ENCODE measurements at regions not wholly inside any gene's neighbourhood (a gene's known extent, or its start where the extent isn't known, plus 50 kb on each side); places are given as distances from the start of the nearest gene placed in this dataset.

GRCh38 chr2:2848198-2848597 lies 517.1 kb upstream of the MYT1L start (continued):
- TF ChIP-seq ARNTL (CRISPR knock-in tag; IDR thresholded peaks at IDR 0.05; ENCODE audit: borderline replicate concordance, low read depth) (no peak), ZC3H10 (CRISPR knock-in tag; IDR thresholded peaks at IDR 0.05) (no peak), ZFP30 (CRISPR knock-in tag; IDR thresholded peaks at IDR 0.05) (no peak), ESRRG (CRISPR knock-in tag; IDR thresholded peaks at IDR 0.05) (no peak), ISL1 (CRISPR knock-in tag; IDR thresholded peaks at IDR 0.05) (no peak), OSR1 (CRISPR knock-in tag; IDR thresholded peaks at IDR 0.05) (no peak), PPARA (CRISPR knock-in tag; IDR thresholded peaks at IDR 0.05; ENCODE audit: borderline replicate concordance) (no peak)

- peak; percentile 52 for ATAC-seq
- TF ChIP-seq PPARA (CRISPR knock-in tag; IDR thresholded peaks at IDR 0.05; ENCODE audit: borderline replicate concordance) = no peak
- TF ChIP-seq TCF4 (CRISPR knock-in tag; IDR thresholded peaks at IDR 0.05; ENCODE audit: borderline replicate concordance) = peak; percentile 52; the same call in 1 of the 2 replicates
- no peak for TF ChIP-seq ZFP3 (CRISPR knock-in tag; IDR thresholded peaks at IDR 0.05)
- 0 out of 2 replicates have a peak, but pooled peaks have one; percentile 13 for TF ChIP-seq TSHZ2 (CRISPR knock-in tag; IDR thresholded peaks at IDR 0.05)
- no peak for TF ChIP-seq CREB5 (CRISPR knock-in tag; IDR thresholded peaks at IDR 0.05; ENCODE audit: low read depth)
- no peak for TF ChIP-seq TOX (CRISPR knock-in tag; IDR thresholded peaks at IDR 0.05; ENCODE audit: borderline replicate concordance)
- TF ChIP-seq GLIS3 (CRISPR knock-in tag; IDR thresholded peaks at IDR 0.05) = no peak
These were observed 516.2 kb upstream of the MYT1L start for GRCh38 chr2:2847209-2847676.

GRCh38 chr2:2846332-2847208 lies 515.5 kb upstream of the MYT1L start:
- peak; percentile 65 for ATAC-seq
- TF ChIP-seq ZNF8 (CRISPR knock-in tag; IDR thresholded peaks at IDR 0.05) (0 out of 2 replicates have a peak, but pooled peaks have one; percentile 2), PATZ1 (CRISPR knock-in tag; IDR thresholded peaks at IDR 0.05; ENCODE audit: borderline replicate concordance) (no peak)

DNA sequence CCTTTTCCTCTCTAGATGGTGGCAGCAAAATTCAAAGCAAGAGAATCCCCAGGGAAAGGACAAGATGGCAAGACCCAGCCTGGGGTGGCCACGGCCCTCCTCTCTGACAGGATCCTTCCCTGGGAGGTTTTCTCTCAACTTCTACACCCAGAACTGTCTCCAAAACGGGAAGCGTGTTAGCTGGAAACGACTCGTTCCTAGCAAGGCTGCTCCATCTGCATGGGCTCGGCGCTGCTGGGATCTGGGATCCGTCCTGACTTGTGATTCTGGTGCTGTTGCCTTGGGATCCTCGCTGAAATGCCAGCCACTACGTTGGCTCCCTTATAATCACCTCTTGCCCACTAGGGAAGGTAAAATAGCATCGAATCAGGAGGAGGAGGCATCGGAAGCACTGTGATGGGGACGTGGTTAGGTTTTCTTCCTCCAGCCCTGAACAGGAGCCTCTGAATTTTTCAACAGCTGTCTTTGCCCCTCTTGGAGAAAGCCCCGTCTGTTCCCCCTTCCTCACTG lies 514.8 kb upstream of the MYT1L start:
- ATAC-seq = no peak
- no peak for TF ChIP-seq CSDC2 (CRISPR knock-in tag; IDR thresholded peaks at IDR 0.05)
- TF ChIP-seq ZNF70 (CRISPR knock-in tag; IDR thresholded peaks at IDR 0.05) = no peak

- ATAC-seq = no peak
- no peak for TF ChIP-seq PPARA (CRISPR knock-in tag; IDR thresholded peaks at IDR 0.05; ENCODE audit: borderline replicate concordance)
- no peak for TF ChIP-seq TOX (CRISPR knock-in tag; IDR thresholded peaks at IDR 0.05; ENCODE audit: borderline replicate concordance)
- TF ChIP-seq, protein P1, sequence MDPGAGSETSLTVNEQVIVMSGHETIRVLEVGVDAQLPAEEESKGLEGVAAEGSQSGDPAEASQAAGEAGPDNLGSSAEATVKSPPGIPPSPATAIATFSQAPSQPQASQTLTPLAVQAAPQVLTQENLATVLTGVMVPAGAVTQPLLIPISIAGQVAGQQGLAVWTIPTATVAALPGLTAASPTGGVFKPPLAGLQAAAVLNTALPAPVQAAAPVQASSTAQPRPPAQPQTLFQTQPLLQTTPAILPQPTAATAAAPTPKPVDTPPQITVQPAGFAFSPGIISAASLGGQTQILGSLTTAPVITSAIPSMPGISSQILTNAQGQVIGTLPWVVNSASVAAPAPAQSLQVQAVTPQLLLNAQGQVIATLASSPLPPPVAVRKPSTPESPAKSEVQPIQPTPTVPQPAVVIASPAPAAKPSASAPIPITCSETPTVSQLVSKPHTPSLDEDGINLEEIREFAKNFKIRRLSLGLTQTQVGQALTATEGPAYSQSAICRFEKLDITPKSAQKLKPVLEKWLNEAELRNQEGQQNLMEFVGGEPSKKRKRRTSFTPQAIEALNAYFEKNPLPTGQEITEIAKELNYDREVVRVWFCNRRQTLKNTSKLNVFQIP (CRISPR knock-in tag; IDR thresholded peaks at IDR 0.05; ENCODE audit: borderline replicate concordance, low read depth) = no peak
- no peak for TF ChIP-seq ZC3H10 (CRISPR knock-in tag; IDR thresholded peaks at IDR 0.05)
- no peak for TF ChIP-seq ZNF565 (CRISPR knock-in tag; conservative IDR thresholded peaks at IDR 0.05; ENCODE audit: low read depth)
- TF ChIP-seq ISL1 (CRISPR knock-in tag; IDR thresholded peaks at IDR 0.05) = no peak
- TF ChIP-seq TCF4 (CRISPR knock-in tag; IDR thresholded peaks at IDR 0.05; ENCODE audit: borderline replicate concordance) = no peak
- no peak for TF ChIP-seq OSR1 (CRISPR knock-in tag; IDR thresholded peaks at IDR 0.05)
- no peak for TF ChIP-seq CSRNP3 (CRISPR knock-in tag; IDR thresholded peaks at IDR 0.05)
- TF ChIP-seq ARNTL (CRISPR knock-in tag; IDR thresholded peaks at IDR 0.05; ENCODE audit: borderline replicate concordance, low read depth) = no peak
- TF ChIP-seq PATZ1 (CRISPR knock-in tag; IDR thresholded peaks at IDR 0.05; ENCODE audit: borderline replicate concordance) = no peak
These were observed 514.2 kb upstream of the MYT1L start for GRCh38 chr2:2845267-2845666.

Data from SK-N-SH treated with all-trans-retinoic acid at 6 μM for 48 hours (cell line).